HCT116 (cell line): ENCODE measurements at regions not wholly inside any gene's neighbourhood (a gene's known extent, or its start where the extent isn't known, plus 50 kb on each side); places are given as distances from the start of the nearest gene placed in this dataset.

Experiments
- ATAC-seq: fragments of 200-7000 bp; cut with Tn5 transposase; 2 replicates; pipeline ENCODE4 v1.9.1; 2020; ENCODE audit warnings: mild to moderate bottlenecking, moderate library complexity
- BruUV-seq: library from RNA; stranded (reverse); fragments of 400-500 nt; replicated peaks from 2 replicates; lab custom pipeline; 2021; lab: Mats Ljungman, UMichigan
- CTCF ChIA-PET: fragments of 300-600 bp; sonication (Branson Sonifier 250); formaldehyde crosslinking; loops from one replicate; lab custom pipeline; 2021; ENCODE audit warnings: antibody characterized with exemption; lab: Charles Lee
- POLR2A ChIA-PET: fragments of 300-600, 350-600 bp; sonication (Branson Sonifier 250); formaldehyde crosslinking; loops from one replicate; lab custom pipeline; 2021; ENCODE audit warnings: antibody characterized with exemption; lab: Charles Lee
- RAD21 ChIA-PET, 2 experiments: fragments of 300-600 bp; sonication (Branson Sonifier 250); formaldehyde crosslinking; loops; one replicate each; lab custom pipeline; 2023; ENCODE audit warnings: low total read pairs in 2 of 2; ENCODE audit not compliant: uncharacterized antibody in 2 of 2, unreplicated experiment in 2 of 2, low non-redundant PET in 1 of 2; lab: Charles Lee
- DNase-seq: peaks from one replicate; pipeline ENCODE4 v3.0.0-alpha.2; 2010; ENCODE audit warnings: low read depth, low spot score
- H2AFZ ChIP-seq: fragments of 200-600 bp; shearing (Covaris generic), sonication (generic); 2 replicates; pipeline ENCODE4 v1.6.1; 2017; ENCODE audit warnings: low read depth, mixed run types, mixed read lengths, antibody characterized with exemption, low read length; ENCODE audit not compliant: poor library complexity, severe bottlenecking
- H3K27ac ChIP-seq: 2 replicates; pipeline ENCODE4 v1.5.1; 2012; ENCODE audit warnings: low read depth, low read length
- H3K27me3 ChIP-seq: fragments of 200-600 bp; sonication (generic); 2 replicates; pipeline ENCODE4 v1.6.1; 2016; ENCODE audit warnings: mixed run types, low read length, mixed read lengths; ENCODE audit not compliant: insufficient read depth
- H3K36me3 ChIP-seq, 2 experiments: fragments of 200-500 bp in 1 of 2; fragments of 200-600 bp in 1 of 2; sonication (Bioruptor generic) in 1 of 2; sonication (generic) in 1 of 2; 2 replicates each; pipeline versions ENCODE4 v1.5.1 to v1.6.1; 2014 to 2016; ENCODE audit warnings: low read length in 2 of 2, inconsistent platforms in 1 of 2, mixed read lengths in 1 of 2, mixed run types in 1 of 2; ENCODE audit not compliant: insufficient read depth in 2 of 2, control insufficient read depth in 1 of 2
- H3K4me1 ChIP-seq, 2 experiments: fragments of 200-600 bp in 1 of 2; sonication (generic) in 1 of 2; 2 replicates each; pipeline versions ENCODE4 v1.5.1 to v1.6.1; 2012 to 2017; ENCODE audit warnings: low read length in 2 of 2, inconsistent platforms in 1 of 2, mild to moderate bottlenecking in 1 of 2, mixed read lengths in 1 of 2, mixed run types in 1 of 2, moderate library complexity in 1 of 2; ENCODE audit not compliant: insufficient read depth in 2 of 2, control insufficient read depth in 1 of 2
- H3K4me2 ChIP-seq: fragments of 200-600 bp; sonication (generic); 2 replicates; pipeline ENCODE4 v1.6.1; 2017; ENCODE audit warnings: mixed run types, low read length, mixed read lengths
- H3K4me3 ChIP-seq, 2 experiments: fragments of 200-600 bp in 1 of 2; sonication (generic) in 1 of 2; replicated peaks in 1 of 2; 2 replicates each; pipeline ENCODE4 v1.5.1; 2011 to 2016; ENCODE audit warnings: low read length in 2 of 2, control low read depth in 1 of 2, low read depth in 1 of 2, mild to moderate bottlenecking in 1 of 2, mixed read lengths in 1 of 2, mixed run types in 1 of 2
- H3K79me2 ChIP-seq: fragments of 200-600 bp; sonication (generic); 2 replicates; pipeline ENCODE4 v1.6.1; 2017; ENCODE audit warnings: mild to moderate bottlenecking, mixed run types, low read length, moderate library complexity, mixed read lengths; ENCODE audit not compliant: insufficient read depth
- H3K9ac ChIP-seq: fragments of 200-600 bp; sonication (generic); 2 replicates; pipeline ENCODE4 v1.6.1; 2016; ENCODE audit warnings: low read length, mixed read lengths
- H3K9me2 ChIP-seq: fragments of 200-600 bp; sonication (generic), shearing (Covaris generic); 2 replicates; pipeline ENCODE4 v1.6.1; 2017; ENCODE audit warnings: mixed run types, mild to moderate bottlenecking, moderate library complexity; ENCODE audit not compliant: insufficient read depth
- H3K9me3 ChIP-seq, 2 experiments: fragments of 200-500 bp in 1 of 2; fragments of 200-600 bp in 1 of 2; sonication (Bioruptor generic) in 1 of 2; sonication (generic) in 1 of 2; 2 replicates each; pipeline ENCODE4 v1.6.1; 2014 to 2017; ENCODE audit warnings: low read length in 2 of 2, mixed read lengths in 2 of 2, inconsistent platforms in 1 of 2, low read depth in 1 of 2, mild to moderate bottlenecking in 1 of 2, mixed run types in 1 of 2, moderate library complexity in 1 of 2; ENCODE audit not compliant: control insufficient read depth in 1 of 2, insufficient read depth in 1 of 2
- H4K20me1 ChIP-seq: fragments of 200-600 bp; sonication (generic), shearing (Covaris generic); 2 replicates; pipeline ENCODE4 v1.6.1; 2017; ENCODE audit warnings: mixed run types, mild to moderate bottlenecking, moderate library complexity; ENCODE audit not compliant: insufficient read depth
- CBX3 ChIP-seq: IDR thresholded peaks from 2 replicates; pipeline ENCODE4 v1.6.1; 2012; ENCODE audit warnings: low read depth
- CEBPB ChIP-seq: IDR thresholded peaks from 2 replicates; pipeline ENCODE4 v1.6.1; 2012; ENCODE audit warnings: low read depth
- EGR1 ChIP-seq: IDR thresholded peaks from 2 replicates; pipeline ENCODE4 v1.6.1; 2012; ENCODE audit warnings: low read depth
- ELF1 ChIP-seq: IDR thresholded peaks from 2 replicates; pipeline ENCODE4 v1.6.1; 2012; ENCODE audit warnings: low read depth, borderline replicate concordance
- EZH2 ChIP-seq: fragments of 200-600 bp; sonication (generic); IDR thresholded peaks from 2 replicates; pipeline ENCODE4 v1.6.1; 2017; ENCODE audit warnings: antibody characterized with exemption, mixed run types
- FOSL1 ChIP-seq: IDR thresholded peaks from 2 replicates; pipeline ENCODE4 v1.6.1; 2012; ENCODE audit warnings: low read depth
- JUND ChIP-seq: IDR thresholded peaks from 2 replicates; pipeline ENCODE4 v1.6.1; 2012
- POLR2A ChIP-seq: IDR thresholded peaks from 2 replicates; pipeline ENCODE4 v1.7.0; 2011; ENCODE audit warnings: borderline replicate concordance; ENCODE audit not compliant: insufficient read depth, insufficient read length; ENCODE audit errors: extremely low read depth
- POLR2AphosphoS5 ChIP-seq: IDR thresholded peaks from 2 replicates; pipeline ENCODE4 v1.6.1; 2011; ENCODE audit warnings: mild to moderate bottlenecking, low read depth, low read length, moderate library complexity
- RAD21 ChIP-seq: IDR thresholded peaks from 2 replicates; pipeline ENCODE4 v1.6.1; 2012; ENCODE audit warnings: low read depth, mild to moderate bottlenecking
- SIN3A ChIP-seq: IDR thresholded peaks from 2 replicates; pipeline ENCODE4 v1.6.1; 2012; ENCODE audit warnings: low read depth
- SP1 ChIP-seq: IDR thresholded peaks from 2 replicates; pipeline ENCODE4 v1.6.1; 2012; ENCODE audit warnings: low read depth
- SRF ChIP-seq: IDR thresholded peaks from 2 replicates; pipeline ENCODE4 v1.6.1; 2012; ENCODE audit warnings: low read depth
- TCF7L2 ChIP-seq: IDR thresholded peaks from 2 replicates; pipeline ENCODE4 v1.7.0; 2011; ENCODE audit warnings: borderline replicate concordance, inconsistent platforms; ENCODE audit not compliant: insufficient read depth, insufficient read length; ENCODE audit errors: extremely low read depth
- YY1 ChIP-seq: IDR thresholded peaks from 2 replicates; pipeline ENCODE4 v1.6.1; 2011; ENCODE audit warnings: low read length, low read depth, moderate library complexity, mild to moderate bottlenecking; ENCODE audit not compliant: insufficient replicate concordance; ENCODE audit errors: extremely low read depth
- ZNF274 ChIP-seq: fragments of 200-500 bp; sonication (Bioruptor generic); IDR thresholded peaks from 2 replicates; pipeline ENCODE4 v1.6.1; 2014; ENCODE audit warnings: mild to moderate bottlenecking, low read depth, low read length, inconsistent platforms
- intact Hi-C: fragments of 100-400 bp; cut with micrococcal nuclease; formaldehyde crosslinking; loops from 2 replicates; pipeline ENCODE4 v1.10.0; 2022

GRCh38 chr4:129968778-129969177 lies 872.8 kb downstream of the C4orf33 start:
- BruUV-seq, result no TSS peak
- no peak overlapping the region for H3K27ac ChIP-seq
- H3K9me2 ChIP-seq, result no peaks in the 10 kb centered on the region
- no peaks in the 10 kb centered on the region for H3K27me3 ChIP-seq
- ChIA-PET POLR2A (no interaction called here), CTCF (no interaction called here), RAD21 (no interaction called here)
- no peaks in the 10 kb centered on the region for H3K9me3 ChIP-seq
- H3K9ac ChIP-seq, result no peak overlapping the region
- ATAC-seq (no peak), DNase-seq (no peak)
- H2AFZ ChIP-seq, result no peak overlapping the region
- no peak overlapping the region for H3K4me3 ChIP-seq
- H3K79me2 ChIP-seq, result no peaks in the 10 kb centered on the region
- H3K4me2 ChIP-seq, result no peak overlapping the region
- no peaks in the 10 kb centered on the region for H3K36me3 ChIP-seq
- no peaks in the 10 kb centered on the region for H4K20me1 ChIP-seq
- no peaks in the 10 kb centered on the region for H3K4me1 ChIP-seq
- TF ChIP-seq SIN3A (no peak), SP1 (no peak), YY1 (no peak), ELF1 (no peak), TCF7L2 (no peak), EZH2 (no peak), FOSL1 (no peak), CBX3 (no peak), SRF (no peak), CEBPB (no peak), POLR2AphosphoS5 (no peak), ZNF274 (no peak), POLR2A (no peak), RAD21 (no peak), EGR1 (no peak), JUND (no peak)
- intact Hi-C loops, result no loop called here
